GM10248 (cell line): ENCODE measurements at regions not wholly inside any gene's neighbourhood (a gene's known extent, or its start where the extent isn't known, plus 50 kb on each side); places are given as distances from the start of the nearest gene placed in this dataset.

Source experiments
- CTCF ChIA-PET: fragments of 300-600 bp; sonication (Branson Sonifier 250); formaldehyde crosslinking; extraction: SDS; loops from one replicate; lab custom pipeline; 2021; ENCODE audit warnings: antibody characterized with exemption; lab: Yijun Ruan, JAX
- POLR2A ChIA-PET: fragments of 350-650 bp; sonication (Branson Sonifier 250); formaldehyde crosslinking; extraction: SDS; loops from one replicate; lab custom pipeline; 2020; ENCODE audit warnings: antibody characterized with exemption; lab: Yijun Ruan, JAX
- DNase-seq: peaks from one replicate; pipeline ENCODE4 v3.0.0; 2012; ENCODE audit errors: extremely low spot score
- CTCF ChIP-seq: IDR thresholded peaks from 2 replicates; pipeline ENCODE4 v1.5.1; 2012; ENCODE audit warnings: mild to moderate bottlenecking, low read depth; ENCODE audit errors: extremely low read depth, missing control alignments, control extremely low read depth

GRCh38 chr11:70703141-70704064, 305.1 kb downstream of the CTTN start:
- ChIA-PET CTCF (no interaction called here), POLR2A (no interaction called here)
- TF ChIP-seq CTCF, result no peak
- DNase-seq, result no peak

- CTCF ChIA-PET, result no interaction called here
- no peak for TF ChIP-seq CTCF
- POLR2A ChIA-PET, result no interaction called here
- DNase-seq, result no peak
Measured at GRCh38 chr11:70705097-70705496, 306.8 kb downstream of the CTTN start.

GRCh38 chr11:70705930-70706329, 307.6 kb downstream of the CTTN start:
- DNase-seq, result no peak
- ChIA-PET POLR2A (no interaction called here), CTCF (interaction anchor here (1.8 kb wide), 1 partner anchor 10 kb away, joined by 4 read pairs; no protein-coding TSS in a partner anchor)
- TF ChIP-seq CTCF, result no peak

- CTCF ChIA-PET, result no interaction called here
- no peak for DNase-seq
- no peak for TF ChIP-seq CTCF
- POLR2A ChIA-PET, result no interaction called here
Measured at GRCh38 chr11:70707821-70708220, 309.5 kb downstream of the CTTN start.

- ChIA-PET CTCF (no interaction called here), POLR2A (no interaction called here)
- no peak for TF ChIP-seq CTCF
- DNase-seq, result no peak
Measured at GRCh38 chr11:70709596-70709995, 311.3 kb downstream of the CTTN start.

GRCh38 chr11:70710192-70710591, 311.9 kb downstream of the CTTN start:
- CTCF ChIA-PET, result no interaction called here
- POLR2A ChIA-PET, result no interaction called here
- no peak for TF ChIP-seq CTCF
- no peak for DNase-seq
